SK-N-DZ (cell line): ENCODE measurements at regions not wholly inside any gene's neighbourhood (a gene's known extent, or its start where the extent isn't known, plus 50 kb on each side); places are given as distances from the start of the nearest gene placed in this dataset.
"Not testable (repeated sequence)": the region's sequence is repeated elsewhere in the genome, so short reads cannot be mapped to it uniquely, and the experiment has no call there.

Experiments used
- DNase-seq: peaks from one replicate; pipeline ENCODE4 v3.0.0-alpha.2; 2015; ENCODE audit warnings: low spot score

DNA sequence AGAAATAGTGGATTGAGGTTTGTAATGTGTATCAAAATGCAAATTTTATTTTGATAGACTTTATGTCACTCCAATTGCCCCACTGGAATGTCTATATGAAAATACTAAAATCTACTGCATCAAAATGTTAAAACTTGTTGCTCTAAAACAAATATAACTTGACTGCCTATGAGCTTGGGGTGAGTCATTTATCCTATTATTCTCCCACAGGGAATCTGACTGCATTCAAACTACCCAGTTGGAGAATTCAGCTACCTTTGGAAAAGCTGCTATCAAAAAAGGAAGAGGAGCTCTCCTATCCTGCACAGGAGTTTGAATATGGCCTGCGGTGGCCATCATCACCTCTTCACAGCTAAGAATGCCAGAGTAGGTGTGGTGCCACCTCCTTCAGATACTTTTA is 173.1 kb downstream of the KLHL28 start:
- no peak for DNase-seq

DNA sequence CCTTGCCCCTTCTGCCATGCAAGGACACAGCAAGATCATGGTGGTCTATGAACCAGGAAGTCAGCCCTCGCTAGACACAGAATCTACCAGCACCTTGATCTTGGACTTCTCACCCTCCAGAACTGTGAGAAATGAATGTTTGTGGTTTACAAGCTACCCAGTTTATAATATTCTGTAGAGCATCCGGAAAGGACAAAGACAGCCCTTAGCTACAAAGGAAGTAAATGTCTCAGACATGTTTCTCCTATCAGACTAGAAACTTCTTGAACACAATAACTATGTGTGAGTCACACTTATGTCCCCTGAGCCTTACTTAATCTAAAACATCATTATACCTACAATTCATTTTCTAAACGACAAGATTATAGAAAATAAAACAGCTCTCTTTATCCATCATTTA is 176.7 kb downstream of the KLHL28 start:
- no peak for DNase-seq

DNA sequence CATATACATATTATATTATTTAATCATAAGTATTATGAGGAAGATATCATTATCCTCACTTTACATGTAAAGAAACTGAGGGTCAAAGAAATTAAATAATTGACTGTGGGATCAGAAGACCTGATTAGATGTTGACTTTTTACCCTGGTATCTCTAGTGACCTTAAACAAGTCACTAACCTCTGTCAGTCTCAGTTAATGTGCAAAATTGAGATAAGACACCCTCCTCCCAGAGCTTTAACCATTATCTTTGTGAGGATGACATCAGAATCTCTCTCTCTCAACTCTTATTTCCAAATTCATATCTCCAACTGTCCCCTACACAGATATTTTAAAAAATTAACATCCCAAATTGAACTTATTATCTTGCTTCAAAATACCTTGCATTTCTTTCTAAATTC is 177.8 kb downstream of the KLHL28 start:
- no peak for DNase-seq

DNA sequence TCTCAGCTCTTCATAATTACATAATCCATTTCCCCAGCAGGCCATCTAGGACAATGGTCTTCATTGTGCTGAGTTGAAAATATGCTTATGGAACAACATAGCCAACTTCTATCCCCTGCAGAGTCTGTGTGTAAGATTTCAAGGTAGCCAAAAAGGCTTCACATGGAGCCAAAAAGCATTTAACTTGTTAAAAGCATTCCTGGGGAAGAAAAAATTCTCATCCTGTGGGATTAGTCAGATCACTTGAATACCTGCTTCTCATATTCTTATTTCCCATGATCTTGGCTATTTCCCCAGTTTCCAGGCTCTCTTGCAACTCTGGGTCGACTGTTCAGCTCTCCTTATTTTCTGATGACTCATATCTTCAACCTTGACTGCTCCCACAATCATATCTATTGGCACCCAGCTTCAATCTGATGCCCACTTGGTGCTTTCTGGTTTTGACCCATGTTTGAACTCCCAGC is 178.9 kb downstream of the KLHL28 start:
- DNase-seq = no peak

DNA sequence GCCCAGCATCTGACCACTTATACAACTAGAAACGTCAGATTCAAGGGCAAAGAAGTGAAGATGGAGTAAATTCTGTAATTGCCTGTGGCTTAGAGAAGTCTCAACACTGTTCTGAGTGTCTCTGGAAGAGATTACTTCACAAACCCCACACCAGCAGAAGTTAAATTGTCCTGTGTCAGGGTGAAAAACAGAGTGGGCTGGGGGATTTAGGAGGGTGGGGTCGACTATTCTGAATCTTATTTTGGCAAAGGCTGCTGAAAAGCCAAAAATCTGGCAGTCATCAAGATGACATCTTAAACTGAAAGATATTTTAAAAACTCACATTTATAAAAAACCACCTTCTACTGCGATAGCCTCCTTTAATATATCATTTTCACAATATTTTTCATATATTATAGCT is 180.8 kb downstream of the KLHL28 start:
- no peak for DNase-seq

DNA sequence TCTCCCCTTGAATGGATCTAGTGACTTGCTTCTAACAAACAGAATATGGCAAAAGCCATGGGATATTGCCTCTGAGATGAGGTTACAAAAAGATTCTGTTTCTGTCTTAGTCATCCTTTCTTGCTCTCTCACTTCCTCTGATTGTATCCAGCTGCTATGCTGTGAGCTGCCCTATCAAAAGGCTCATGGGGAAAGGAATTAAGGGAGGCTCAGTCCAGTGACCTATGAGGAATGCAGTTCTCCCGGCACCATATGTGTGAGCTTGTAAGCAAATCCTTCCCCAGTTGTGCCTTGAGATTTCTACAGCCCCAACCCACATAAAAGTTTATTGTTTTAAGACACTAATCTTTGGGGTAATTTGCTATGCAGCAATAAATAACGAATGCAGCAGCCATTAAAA is 183.1 kb downstream of the KLHL28 start:
- no peak for DNase-seq

DNA sequence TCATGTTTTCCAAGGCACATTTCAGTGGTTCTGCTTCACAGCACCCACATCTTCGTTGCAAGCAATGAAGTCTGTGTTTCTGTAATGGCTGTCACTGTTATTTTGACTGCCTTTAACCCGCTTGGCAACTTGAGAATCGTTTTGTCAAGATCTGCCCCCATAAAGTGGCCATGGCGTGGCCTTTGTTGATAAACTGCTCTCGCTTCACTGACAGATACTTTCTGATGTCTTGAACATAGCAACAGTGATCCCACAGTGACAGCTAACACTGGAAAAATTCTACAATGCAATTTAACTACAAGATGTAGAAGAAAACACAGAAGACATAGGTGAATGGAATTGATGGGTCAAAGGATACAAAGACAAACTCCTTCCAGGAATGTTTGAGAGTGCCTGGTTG is 184.2 kb downstream of the KLHL28 start:
- no peak for DNase-seq

DNA sequence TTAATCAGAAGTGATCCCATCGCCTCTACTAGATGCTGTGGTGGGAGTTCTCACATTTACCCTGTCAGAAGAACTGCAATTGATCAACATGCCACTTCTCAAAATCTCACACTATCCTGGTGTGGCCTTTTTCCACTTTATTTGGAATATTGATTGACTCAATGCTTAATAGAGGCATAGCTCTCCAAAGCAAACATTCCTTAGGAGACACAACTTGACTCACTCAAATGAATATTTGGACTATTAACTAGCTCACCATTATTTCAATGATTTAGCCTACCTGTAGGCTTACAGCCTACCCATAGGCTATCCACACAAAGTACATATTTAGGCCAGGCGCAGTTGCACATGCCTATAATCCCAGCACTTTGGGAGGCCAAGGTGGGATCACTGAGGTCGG is 186.5 kb downstream of the KLHL28 start:
- no peak for DNase-seq

DNA sequence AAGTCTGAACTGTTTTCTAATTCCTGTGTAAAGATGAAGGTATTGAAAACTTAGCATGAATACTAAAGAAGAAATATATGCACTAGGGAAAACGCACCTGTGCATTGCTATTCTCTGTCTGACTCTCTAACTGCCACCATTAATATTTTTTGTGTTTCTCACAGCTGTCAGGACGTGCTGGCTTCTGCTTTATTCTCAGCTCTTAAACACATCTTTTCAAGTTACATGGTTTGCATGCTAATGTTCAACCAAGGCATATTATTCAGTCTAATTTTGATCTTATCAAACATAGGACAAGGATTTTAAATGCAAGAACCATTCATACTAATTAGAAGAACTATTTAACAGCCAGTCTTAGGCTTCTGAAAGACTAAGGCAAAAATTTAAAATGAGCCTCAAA is 187.4 kb downstream of the KLHL28 start:
- no peak for DNase-seq

DNA sequence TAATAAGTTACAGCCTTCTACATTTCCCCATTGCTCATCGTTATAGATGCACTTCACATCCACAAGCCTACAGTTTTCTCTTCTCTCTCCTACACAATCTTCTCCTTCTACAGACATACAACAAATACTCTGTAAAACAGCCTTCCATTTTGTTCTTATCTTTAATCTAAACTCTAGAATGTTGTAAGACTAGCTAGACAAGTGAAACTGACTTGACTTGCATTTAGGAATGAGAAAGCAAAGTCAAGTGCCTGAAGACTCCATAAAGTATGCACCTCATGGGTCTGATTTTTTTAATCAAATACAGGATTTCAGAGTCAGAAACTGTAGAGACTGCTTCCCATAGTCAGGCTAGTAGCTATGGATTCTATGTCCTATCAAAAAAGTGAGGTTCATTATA is 190.3 kb downstream of the KLHL28 start:
- DNase-seq = no peak

DNA sequence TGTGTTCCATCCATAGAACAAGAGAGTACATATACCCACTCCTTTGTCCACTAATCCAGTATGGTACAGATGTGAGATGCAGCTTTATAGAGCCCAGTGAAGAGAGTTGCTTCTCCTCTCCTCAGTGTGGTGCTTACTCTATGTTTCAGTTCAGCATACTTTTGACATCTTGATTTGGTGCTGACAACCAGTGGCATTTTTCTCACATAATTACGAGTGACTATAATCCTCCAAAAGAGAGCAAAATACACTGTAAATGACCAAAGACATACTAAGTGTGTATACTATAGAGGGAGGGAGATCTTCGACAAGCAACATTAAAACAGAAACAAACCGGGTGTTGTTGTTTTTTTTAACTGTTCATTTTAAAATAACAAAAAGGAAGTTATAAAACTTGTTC is 191.5 kb downstream of the KLHL28 start:
- DNase-seq = no peak

DNA sequence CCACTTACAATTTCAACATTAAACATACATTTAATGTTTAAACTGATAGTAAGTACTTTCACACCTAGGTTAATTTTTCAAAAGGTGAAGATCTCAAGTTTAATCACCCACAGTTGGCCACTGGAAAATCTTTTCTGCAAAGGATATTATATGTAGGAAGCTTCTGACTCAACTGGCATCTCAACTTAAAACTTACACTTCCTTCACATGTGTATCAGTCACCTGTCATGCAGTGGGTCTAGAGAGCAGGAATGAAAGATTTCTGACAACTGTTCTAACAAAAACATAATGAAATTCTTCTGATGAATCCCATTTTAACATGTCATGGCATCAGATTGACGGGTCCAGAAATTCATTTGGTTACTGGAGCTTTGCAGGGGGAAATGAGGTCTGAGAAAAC is 192.8 kb downstream of the KLHL28 start:
- DNase-seq = no peak

DNA sequence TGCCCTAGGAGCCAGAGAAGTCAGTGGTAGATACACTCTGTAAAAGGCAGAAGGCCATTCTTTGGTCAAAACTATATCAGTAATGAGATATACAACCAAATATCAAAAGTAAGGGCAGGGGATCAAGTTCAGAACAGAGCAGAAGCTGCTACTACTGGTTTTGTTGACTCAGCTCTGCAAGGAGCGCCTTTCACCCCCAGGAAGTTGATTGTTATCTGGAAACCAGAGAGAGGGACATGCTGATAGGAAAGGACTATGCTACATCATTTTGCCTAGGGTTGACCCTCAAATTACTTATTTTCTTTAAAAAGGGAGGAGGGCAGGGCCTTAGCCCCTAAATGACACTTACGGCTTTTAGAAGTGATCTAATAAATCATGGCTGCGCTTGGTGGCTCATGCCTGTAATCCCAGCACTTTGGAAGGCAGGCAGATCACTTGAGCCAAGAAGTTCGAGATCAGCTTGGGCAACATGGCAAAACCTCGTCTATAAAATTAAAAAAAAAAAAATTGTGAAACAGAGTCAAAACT is 194.0 kb downstream of the KLHL28 start:
- no peak for DNase-seq

DNA sequence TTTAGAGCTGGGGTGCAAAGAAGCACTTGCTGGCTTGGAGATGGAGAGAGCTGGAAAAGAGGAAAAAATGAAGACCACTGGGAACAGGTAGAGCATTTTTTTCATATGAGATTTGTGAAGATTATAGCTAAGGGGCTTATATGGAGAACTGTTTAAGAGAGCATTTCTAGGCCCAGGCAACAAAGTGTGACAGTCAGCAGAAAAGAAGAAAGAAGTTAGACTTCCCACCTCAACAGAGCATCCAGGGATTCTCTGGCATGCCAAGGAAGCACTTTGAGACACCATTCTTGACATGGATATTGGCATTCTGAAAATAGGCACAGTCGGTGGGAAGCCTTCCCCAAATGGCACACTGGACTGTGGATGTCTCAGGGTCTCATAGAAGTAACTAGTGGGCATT is 195.5 kb downstream of the KLHL28 start:
- no peak for DNase-seq

DNA sequence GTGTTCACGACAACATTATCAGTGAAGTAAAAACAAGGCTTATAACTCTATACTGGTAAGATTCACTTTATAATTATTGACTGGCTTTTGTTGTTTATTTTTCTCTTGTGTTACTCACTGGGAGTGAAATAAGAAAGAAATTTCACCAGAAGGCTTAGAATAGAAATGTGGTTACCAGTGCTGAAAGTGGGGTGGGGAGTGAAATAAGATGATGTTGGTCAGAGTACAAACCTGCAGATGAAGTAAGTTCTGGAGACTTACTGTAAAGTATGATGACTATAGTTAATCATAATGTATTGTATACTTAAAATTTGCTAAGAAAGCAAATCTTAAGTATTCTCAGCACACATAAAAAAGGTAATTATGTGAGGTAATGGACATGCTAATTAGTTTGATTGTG is 198.4 kb downstream of the KLHL28 start:
- no peak for DNase-seq

DNA sequence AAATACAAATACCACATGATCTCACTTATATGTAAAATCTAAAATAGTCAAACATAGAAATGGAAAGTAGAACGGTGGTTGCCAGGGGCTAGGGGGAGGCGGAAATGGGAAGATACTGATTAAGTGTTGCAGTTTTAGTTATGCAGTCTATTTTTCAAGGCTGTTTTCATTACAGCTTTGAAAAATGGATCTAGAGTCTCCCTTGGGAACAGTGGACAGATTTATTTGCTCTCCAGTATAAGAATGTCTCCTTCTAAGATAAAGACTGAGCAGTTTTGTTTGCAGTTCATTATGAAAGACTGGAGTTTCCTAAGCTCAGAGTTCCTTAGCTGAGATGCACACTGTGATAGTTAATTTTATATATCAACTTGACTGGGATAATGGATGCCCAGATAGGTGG is 202.5 kb downstream of the KLHL28 start:
- no peak for DNase-seq

DNA sequence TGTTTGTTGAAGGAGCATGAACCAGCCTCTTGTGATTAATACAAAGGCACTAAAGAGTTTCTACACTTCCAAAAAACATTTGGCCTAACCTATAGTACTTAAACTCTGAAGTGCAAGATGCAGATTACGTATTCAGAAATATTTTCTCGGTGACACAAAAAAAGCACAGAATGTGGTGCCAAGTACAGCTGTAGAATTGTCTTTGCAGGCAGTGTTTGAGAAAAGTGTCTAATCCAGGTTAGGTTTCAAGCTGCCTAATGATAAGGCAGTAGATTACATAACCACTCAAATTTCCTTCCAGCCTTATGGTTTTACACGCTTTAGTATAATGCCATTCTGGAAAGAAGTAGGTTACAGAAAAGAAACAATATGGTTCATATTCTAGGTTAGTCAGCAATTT is 205.2 kb downstream of the KLHL28 start:
- DNase-seq = no peak

DNA sequence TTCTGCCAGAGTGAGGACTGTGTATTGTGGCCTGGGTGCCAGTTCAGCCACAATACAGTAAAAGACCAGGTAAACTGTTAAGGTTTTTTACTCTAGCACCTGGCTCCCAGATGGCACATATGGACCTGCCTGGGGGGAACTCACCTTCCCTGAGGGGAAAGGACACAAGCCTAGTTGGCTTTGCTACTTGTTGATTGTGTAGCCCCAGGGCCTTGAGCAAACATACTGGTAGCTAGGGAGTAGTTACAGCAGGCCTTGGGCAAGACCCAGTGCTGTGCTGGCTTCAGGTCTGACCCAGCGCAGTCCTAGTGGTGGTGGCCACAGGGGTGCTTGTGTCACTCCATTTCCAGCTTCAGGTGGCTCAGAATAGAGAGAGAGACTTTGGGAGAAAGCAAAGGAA is 216.4 kb downstream of the KLHL28 start:
- no peak for DNase-seq

DNA sequence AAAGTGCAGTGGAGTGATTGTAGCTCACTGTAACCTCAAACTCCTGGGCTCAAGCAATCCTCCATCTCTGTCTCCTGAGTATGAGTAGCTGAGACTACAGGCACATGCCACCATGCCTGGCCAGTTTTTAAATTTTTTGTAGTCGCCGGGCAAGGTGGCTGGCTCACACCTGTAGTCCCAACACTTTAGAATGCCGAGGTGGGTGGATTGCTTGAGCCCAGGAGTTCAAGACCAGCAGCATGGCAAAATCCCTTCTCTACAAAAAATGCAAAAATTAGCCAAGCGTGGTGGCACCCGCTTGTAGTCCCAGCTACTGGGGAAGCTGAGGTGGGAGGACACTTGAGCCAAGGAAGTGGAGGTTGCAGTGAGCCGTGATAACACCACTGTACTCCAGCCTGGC is 219.5 kb downstream of the KLHL28 start:
- DNase-seq = no peak

DNA sequence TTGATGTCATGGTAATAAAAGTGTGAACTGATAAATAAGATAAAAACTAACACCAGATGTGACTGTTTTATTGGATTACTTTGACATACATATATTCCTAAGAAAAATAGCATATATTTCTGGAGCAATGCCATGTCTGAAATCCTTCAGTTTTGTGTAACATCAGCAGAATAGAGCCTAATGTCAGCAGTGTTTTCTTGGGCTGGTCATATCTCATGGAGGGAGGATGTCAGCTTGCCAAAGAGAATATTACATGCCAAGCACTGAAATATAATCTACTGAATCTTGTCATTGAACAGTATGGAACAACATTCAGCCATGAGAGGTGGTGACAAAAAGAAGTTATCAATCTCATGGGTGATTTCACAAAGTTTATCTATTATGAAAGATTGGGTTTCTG is 220.3 kb downstream of the KLHL28 start:
- no peak for DNase-seq

DNA sequence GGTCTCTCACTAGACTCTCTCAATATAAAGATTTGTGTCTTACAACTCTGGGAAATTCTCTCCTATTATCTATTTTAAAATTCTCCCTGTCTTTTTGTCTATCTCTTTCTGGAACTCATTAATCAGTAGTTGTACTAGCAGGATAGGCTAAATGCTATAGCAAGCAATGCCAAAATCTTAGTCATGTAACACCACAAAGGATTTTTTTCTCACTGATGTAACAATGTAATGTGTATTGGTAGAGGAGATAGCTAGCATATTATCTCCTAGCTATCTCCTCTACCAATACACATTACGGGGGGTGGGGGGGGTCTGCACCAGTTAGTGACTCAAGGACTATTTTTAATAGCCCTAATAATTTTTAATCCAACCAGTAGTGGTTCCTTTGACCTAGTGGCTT is 225.4 kb downstream of the KLHL28 start:
- no peak for DNase-seq

DNA sequence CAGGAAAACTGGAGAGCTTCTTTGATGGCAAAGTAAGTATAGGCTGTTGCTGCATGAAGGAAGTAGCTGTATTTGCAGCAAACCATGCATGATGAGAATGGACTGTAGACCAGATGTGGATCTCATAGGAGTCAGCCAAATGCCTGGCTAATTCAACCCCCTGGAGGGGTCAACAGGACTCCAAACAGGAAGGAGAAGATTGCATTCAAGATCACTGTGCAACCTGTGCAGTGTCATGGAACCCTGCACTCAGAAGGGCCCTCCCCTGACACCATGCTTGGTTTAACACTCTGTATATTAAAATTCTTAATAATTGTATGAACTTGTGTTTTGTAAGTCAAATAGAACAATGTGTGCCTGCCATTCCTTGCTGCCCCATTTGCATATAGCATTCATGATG is 225.1 kb upstream of the FSCB start:
- no peak for DNase-seq

DNA sequence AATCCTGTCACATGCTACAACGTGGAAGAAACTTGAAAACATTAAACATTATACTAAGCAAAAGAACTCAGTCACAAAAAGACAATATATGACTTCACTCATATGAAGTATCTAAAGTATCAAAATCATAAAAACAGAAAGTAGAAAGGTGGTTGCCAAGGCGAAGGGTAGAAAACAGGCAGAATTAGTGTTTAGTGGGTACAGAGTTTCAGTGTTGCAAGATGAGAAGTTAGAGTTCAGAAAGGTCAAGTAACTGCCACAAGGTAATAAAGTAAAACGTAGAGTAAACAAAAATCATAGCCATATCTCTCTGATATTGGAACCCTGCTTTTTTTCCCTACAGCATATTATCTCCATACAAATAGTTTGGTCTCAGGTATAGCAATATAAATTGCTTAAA is 223.8 kb upstream of the FSCB start:
- no peak for DNase-seq

DNA sequence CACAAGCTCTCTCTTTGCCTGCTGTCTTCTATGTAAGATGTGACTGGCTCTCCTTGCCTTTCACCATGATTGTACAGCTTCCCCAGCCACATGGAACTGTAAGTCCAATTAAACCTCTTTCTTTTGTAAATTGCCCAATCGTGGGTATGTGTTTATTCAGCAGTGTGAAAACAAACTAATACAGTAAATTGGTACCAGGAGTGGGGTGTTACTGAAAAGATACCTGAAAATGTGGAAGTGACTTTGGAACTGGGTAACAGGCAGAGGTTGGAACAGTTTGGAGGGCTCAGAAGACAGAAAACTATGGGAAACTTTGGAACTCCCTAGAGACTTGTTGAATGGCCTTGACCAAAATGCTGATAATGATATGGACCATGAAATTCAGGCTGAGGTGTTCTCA is 214.3 kb upstream of the FSCB start:
- not testable (repeated sequence) for DNase-seq

DNA sequence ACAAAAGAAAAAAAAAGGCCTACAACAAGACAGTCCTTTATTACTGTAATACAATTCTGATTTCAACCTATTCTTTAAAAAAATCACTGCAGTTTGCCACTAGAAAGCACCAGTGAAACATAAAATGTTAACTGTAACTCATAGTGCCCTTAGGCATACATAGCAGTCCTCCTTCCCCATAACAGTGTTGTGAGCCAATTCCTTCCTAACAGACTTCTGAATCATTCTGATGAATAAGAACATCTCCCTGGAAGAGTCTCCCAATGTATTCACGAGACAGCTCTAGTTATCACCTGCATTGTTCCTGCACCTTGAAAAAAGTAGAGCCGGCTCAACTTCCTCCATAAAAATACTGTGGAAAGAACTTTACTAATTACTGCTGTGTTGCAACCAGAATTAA is 213.6 kb upstream of the FSCB start:
- no peak for DNase-seq
